HG03196 (cell line): ENCODE measurements at regions not wholly inside any gene's neighbourhood (a gene's known extent, or its start where the extent isn't known, plus 50 kb on each side); places are given as distances from the start of the nearest gene placed in this dataset.
"Not testable (repeated sequence)": the region's sequence is repeated elsewhere in the genome, so short reads cannot be mapped to it uniquely, and the experiment has no call there.

Experiments
- ATAC-seq: cut with Tn5 transposase; IDR thresholded peaks from one replicate; pipeline ENCODE4 v1.9.1; 2021; ENCODE audit not compliant: unreplicated experiment

GRCh38 chr12:92062539-92063493 lies 82.8 kb downstream of the BTG1 start:
- no peak for ATAC-seq

GRCh38 chr12:92061061-92061460 lies 84.6 kb downstream of the BTG1 start:
- ATAC-seq, result no peak

- no peak for ATAC-seq
Observed at GRCh38 chr12:92059960-92060359, 85.7 kb downstream of the BTG1 start.

- no peak for ATAC-seq
Observed at GRCh38 chr12:92058664-92059063, 87.0 kb downstream of the BTG1 start.

- ATAC-seq, result not testable (repeated sequence)
Observed at GRCh38 chr12:92056756-92057155, 88.9 kb downstream of the BTG1 start.

GRCh38 chr12:92056290-92056689 lies 89.4 kb downstream of the BTG1 start:
- no peak for ATAC-seq

- no peak for ATAC-seq
Observed at GRCh38 chr12:92055877-92056276, 89.8 kb downstream of the BTG1 start.

GRCh38 chr12:92051441-92051840 lies 94.2 kb downstream of the BTG1 start:
- no peak for ATAC-seq

- peak; percentile 66 for ATAC-seq
Observed at GRCh38 chr12:92049403-92049802, 96.2 kb downstream of the BTG1 start.

GRCh38 chr12:92047393-92047826 lies 98.2 kb downstream of the BTG1 start:
- no peak for ATAC-seq

- no peak for ATAC-seq
Observed at GRCh38 chr12:92046557-92047392, 98.9 kb downstream of the BTG1 start.

- no peak for ATAC-seq
Observed at GRCh38 chr12:92045852-92046251, 99.8 kb downstream of the BTG1 start.

GRCh38 chr12:92044435-92044834 lies 101.2 kb downstream of the BTG1 start:
- no peak for ATAC-seq

GRCh38 chr12:92042791-92043531 lies 102.7 kb downstream of the BTG1 start:
- no peak for ATAC-seq

GRCh38 chr12:92041742-92042141 lies 103.9 kb downstream of the BTG1 start:
- ATAC-seq, result no peak

- ATAC-seq, result no peak
Observed at GRCh38 chr12:92039046-92039445, 106.6 kb downstream of the BTG1 start.

GRCh38 chr12:92038476-92038875 lies 107.2 kb downstream of the BTG1 start:
- ATAC-seq, result no peak

- ATAC-seq, result no peak
Observed at GRCh38 chr12:92036771-92037453, 108.7 kb downstream of the BTG1 start.

- ATAC-seq, result no peak
Observed at GRCh38 chr12:92036061-92036620, 109.5 kb downstream of the BTG1 start.

- no peak for ATAC-seq
Observed at GRCh38 chr12:92035477-92035876, 110.2 kb downstream of the BTG1 start.
